GM23338 (cell line): ENCODE measurements at regions not wholly inside any gene's neighbourhood (a gene's known extent, or its start where the extent isn't known, plus 50 kb on each side); places are given as distances from the start of the nearest gene placed in this dataset.

Experiments
- ATAC-seq: fragments of 200-7000 bp; cut with Tn5 transposase; 3 replicates; pipeline ENCODE4 v1.9.1; 2020
- DNase-seq: peaks from one replicate; pipeline ENCODE4 v3.0.0-alpha.2; 2015; ENCODE audit warnings: low spot score
- H2AFZ ChIP-seq: fragments of 200-600 bp; sonication (generic); 2 replicates; pipeline ENCODE4 v1.8.0; 2016; ENCODE audit warnings: antibody characterized with exemption, mild to moderate bottlenecking, moderate library complexity
- H3F3A ChIP-seq: fragments of 200-600 bp; sonication (generic); replicated peaks from 2 replicates; pipeline ENCODE4 v1.8.0; 2017; ENCODE audit warnings: antibody characterized with exemption, mixed run types, low read depth
- H3K27ac ChIP-seq: fragments of 200-600 bp; sonication (generic); 2 replicates; pipeline ENCODE4 v1.6.1; 2016; ENCODE audit warnings: low read depth
- H3K27me3 ChIP-seq: fragments of 200-600 bp; sonication (generic); 2 replicates; pipeline ENCODE4 v1.8.0; 2016; ENCODE audit warnings: mild to moderate bottlenecking, mixed run types, moderate library complexity; ENCODE audit not compliant: insufficient read depth
- H3K36me3 ChIP-seq: fragments of 200-600 bp; sonication (generic); 2 replicates; pipeline ENCODE4 v1.8.0; 2016; ENCODE audit warnings: mild to moderate bottlenecking; ENCODE audit not compliant: insufficient read depth
- H3K4me1 ChIP-seq: fragments of 200-600 bp; sonication (generic); 2 replicates; pipeline ENCODE4 v1.8.0; 2016; ENCODE audit warnings: mild to moderate bottlenecking, moderate library complexity; ENCODE audit not compliant: insufficient read depth
- H3K4me2 ChIP-seq: fragments of 200-600 bp; sonication (generic); 2 replicates; pipeline ENCODE4 v1.7.1; 2017; ENCODE audit warnings: mixed run types
- H3K4me3 ChIP-seq: fragments of 200-600 bp; sonication (generic); 2 replicates; pipeline ENCODE4 v1.6.1; 2016; ENCODE audit warnings: mixed run types
- H3K79me2 ChIP-seq: fragments of 200-600 bp; sonication (generic); replicated peaks from 2 replicates; pipeline ENCODE4 v1.8.0; 2017; ENCODE audit warnings: mild to moderate bottlenecking; ENCODE audit not compliant: insufficient read depth
- H3K9me2 ChIP-seq: fragments of 200-600 bp; sonication (generic); 2 replicates; pipeline ENCODE4 v1.8.0; 2017; ENCODE audit not compliant: insufficient read depth
- H4K20me1 ChIP-seq: fragments of 200-600 bp; sonication (generic); replicated peaks from 2 replicates; pipeline ENCODE4 v1.8.0; 2017; ENCODE audit warnings: mild to moderate bottlenecking; ENCODE audit not compliant: insufficient read depth
- H3K27ac Mint-ChIP-seq: 2 replicates; pipeline ENCODE4 v1.8.0; 2020; ENCODE audit warnings: inconsistent platforms, mild to moderate bottlenecking, moderate library complexity, mixed read lengths
- H3K27me3 Mint-ChIP-seq: 3 replicates; pipeline ENCODE4 v1.8.0; 2022; ENCODE audit warnings: low read depth, mild to moderate bottlenecking, moderate library complexity, mixed read lengths, inconsistent platforms; ENCODE audit not compliant: insufficient read depth, poor library complexity
- H3K36me3 Mint-ChIP-seq: 3 replicates; pipeline ENCODE4 v1.8.0; 2021; ENCODE audit warnings: low read depth, mild to moderate bottlenecking, inconsistent platforms, moderate library complexity, mixed read lengths
- H3K4me1 Mint-ChIP-seq: 3 replicates; pipeline ENCODE4 v1.8.0; 2020; ENCODE audit warnings: mild to moderate bottlenecking, inconsistent platforms, mixed read lengths
- H3K4me3 Mint-ChIP-seq: 3 replicates; pipeline ENCODE4 v1.8.0; 2021; ENCODE audit warnings: moderate library complexity, mild to moderate bottlenecking, inconsistent platforms, mixed read lengths
- H3K9me3 Mint-ChIP-seq: 3 replicates; pipeline ENCODE4 v1.8.0; 2020; ENCODE audit warnings: moderate library complexity, mild to moderate bottlenecking, inconsistent platforms, mixed read lengths
- CTCF ChIP-seq, 2 experiments: fragments of 200-600 bp in 1 of 2; sonication (generic) in 1 of 2; conservative IDR thresholded peaks; 2 replicates each; pipeline versions ENCODE4 v1.5.1 to v1.6.1; 2016 to 2017; ENCODE audit warnings: antibody characterized with exemption in 2 of 2, low read depth in 2 of 2, mild to moderate bottlenecking in 2 of 2, moderate library complexity in 1 of 2
- EZH2 ChIP-seq: fragments of 200-600 bp; sonication (generic); IDR thresholded peaks from one replicate; pipeline ENCODE4 v1.8.0; 2017; ENCODE audit warnings: antibody characterized with exemption, mild to moderate bottlenecking, low read depth; ENCODE audit not compliant: unreplicated experiment
- EZH2phosphoT487 ChIP-seq: fragments of 200-600 bp; sonication (generic); IDR thresholded peaks from one replicate; pipeline ENCODE4 v1.8.1; 2018; ENCODE audit warnings: antibody characterized with exemption; ENCODE audit not compliant: unreplicated experiment
- JUNB ChIP-seq: IDR thresholded peaks from one replicate; pipeline ENCODE4 v1.6.1; 2016; ENCODE audit warnings: antibody characterized with exemption; ENCODE audit not compliant: unreplicated experiment
- NANOG ChIP-seq: IDR thresholded peaks from 2 replicates; pipeline ENCODE4 v1.6.1; 2016; ENCODE audit warnings: antibody characterized with exemption, borderline replicate concordance
- REST ChIP-seq: IDR thresholded peaks from one replicate; pipeline ENCODE4 v1.6.1; 2018; ENCODE audit warnings: antibody characterized with exemption; ENCODE audit not compliant: unreplicated experiment
- STAT1 ChIP-seq: IDR thresholded peaks from one replicate; pipeline ENCODE4 v1.6.1; 2016; ENCODE audit warnings: antibody characterized with exemption; ENCODE audit not compliant: unreplicated experiment
- ZNF331 ChIP-seq: fragments of 250-450 bp; sonication (Bioruptor Pico); IDR thresholded peaks from 2 replicates; pipeline ENCODE4 v1.5.0; 2020; ENCODE audit warnings: low read depth, mild to moderate bottlenecking, moderate library complexity
- TF ChIP-seq, protein P1 (sequence below): fragments of 250-450 bp; sonication (Bioruptor Pico); IDR thresholded peaks from 2 replicates; pipeline ENCODE4 v1.5.0; 2020; ENCODE audit warnings: mild to moderate bottlenecking, moderate library complexity
- TF ChIP-seq, protein P2 (sequence below): IDR thresholded peaks from 2 replicates; pipeline ENCODE4 v1.6.1; 2016; ENCODE audit warnings: antibody characterized with exemption

GRCh38 chr18:56321470-56321869 lies 316.9 kb downstream of the TXNL1 start:
- Histone ChIP-seq H4K20me1 (no peaks in the 10 kb centered on the region), H2AFZ (0 out of 2 replicates have a peak overlapping the region, but pooled peaks have one; percentile 38), H3K4me2 (no peak overlapping the region), H3K9me2 (peaks cover 6% of the 10 kb centered on the region), H3K36me3 (no peaks in the 10 kb centered on the region), H3F3A (no peaks in the 10 kb centered on the region), H3K27ac (no peak overlapping the region), H3K79me2 (no peaks in the 10 kb centered on the region), H3K4me1 (no peaks in the 10 kb centered on the region), H3K4me3 (no peak overlapping the region), H3K27me3 (no peaks in the 10 kb centered on the region)
- Mint-ChIP-seq H3K27ac (no peak overlapping the region), H3K4me3 (no peak overlapping the region), H3K27me3 (peaks cover 5% of the 10 kb centered on the region), H3K36me3 (no peaks in the 10 kb centered on the region), H3K4me1 (0 out of 3 replicates have a peak, but pooled peaks cover 2% of the 10 kb centered on the region), H3K9me3 (no peaks in the 10 kb centered on the region)
- ATAC-seq (no peak), DNase-seq (no peak)
- TF ChIP-seq ZNF331 (CRISPR knock-in tag) (no peak), EZH2 (no peak), STAT1 (no peak), EZH2phosphoT487 (no peak)

- DNase-seq (no peak), ATAC-seq (no peak)
- H3K36me3 Mint-ChIP-seq: no peaks in the 10 kb centered on the region
- TF ChIP-seq EZH2phosphoT487: no peak
- TF ChIP-seq REST: no peak
- TF ChIP-seq, protein P1, sequence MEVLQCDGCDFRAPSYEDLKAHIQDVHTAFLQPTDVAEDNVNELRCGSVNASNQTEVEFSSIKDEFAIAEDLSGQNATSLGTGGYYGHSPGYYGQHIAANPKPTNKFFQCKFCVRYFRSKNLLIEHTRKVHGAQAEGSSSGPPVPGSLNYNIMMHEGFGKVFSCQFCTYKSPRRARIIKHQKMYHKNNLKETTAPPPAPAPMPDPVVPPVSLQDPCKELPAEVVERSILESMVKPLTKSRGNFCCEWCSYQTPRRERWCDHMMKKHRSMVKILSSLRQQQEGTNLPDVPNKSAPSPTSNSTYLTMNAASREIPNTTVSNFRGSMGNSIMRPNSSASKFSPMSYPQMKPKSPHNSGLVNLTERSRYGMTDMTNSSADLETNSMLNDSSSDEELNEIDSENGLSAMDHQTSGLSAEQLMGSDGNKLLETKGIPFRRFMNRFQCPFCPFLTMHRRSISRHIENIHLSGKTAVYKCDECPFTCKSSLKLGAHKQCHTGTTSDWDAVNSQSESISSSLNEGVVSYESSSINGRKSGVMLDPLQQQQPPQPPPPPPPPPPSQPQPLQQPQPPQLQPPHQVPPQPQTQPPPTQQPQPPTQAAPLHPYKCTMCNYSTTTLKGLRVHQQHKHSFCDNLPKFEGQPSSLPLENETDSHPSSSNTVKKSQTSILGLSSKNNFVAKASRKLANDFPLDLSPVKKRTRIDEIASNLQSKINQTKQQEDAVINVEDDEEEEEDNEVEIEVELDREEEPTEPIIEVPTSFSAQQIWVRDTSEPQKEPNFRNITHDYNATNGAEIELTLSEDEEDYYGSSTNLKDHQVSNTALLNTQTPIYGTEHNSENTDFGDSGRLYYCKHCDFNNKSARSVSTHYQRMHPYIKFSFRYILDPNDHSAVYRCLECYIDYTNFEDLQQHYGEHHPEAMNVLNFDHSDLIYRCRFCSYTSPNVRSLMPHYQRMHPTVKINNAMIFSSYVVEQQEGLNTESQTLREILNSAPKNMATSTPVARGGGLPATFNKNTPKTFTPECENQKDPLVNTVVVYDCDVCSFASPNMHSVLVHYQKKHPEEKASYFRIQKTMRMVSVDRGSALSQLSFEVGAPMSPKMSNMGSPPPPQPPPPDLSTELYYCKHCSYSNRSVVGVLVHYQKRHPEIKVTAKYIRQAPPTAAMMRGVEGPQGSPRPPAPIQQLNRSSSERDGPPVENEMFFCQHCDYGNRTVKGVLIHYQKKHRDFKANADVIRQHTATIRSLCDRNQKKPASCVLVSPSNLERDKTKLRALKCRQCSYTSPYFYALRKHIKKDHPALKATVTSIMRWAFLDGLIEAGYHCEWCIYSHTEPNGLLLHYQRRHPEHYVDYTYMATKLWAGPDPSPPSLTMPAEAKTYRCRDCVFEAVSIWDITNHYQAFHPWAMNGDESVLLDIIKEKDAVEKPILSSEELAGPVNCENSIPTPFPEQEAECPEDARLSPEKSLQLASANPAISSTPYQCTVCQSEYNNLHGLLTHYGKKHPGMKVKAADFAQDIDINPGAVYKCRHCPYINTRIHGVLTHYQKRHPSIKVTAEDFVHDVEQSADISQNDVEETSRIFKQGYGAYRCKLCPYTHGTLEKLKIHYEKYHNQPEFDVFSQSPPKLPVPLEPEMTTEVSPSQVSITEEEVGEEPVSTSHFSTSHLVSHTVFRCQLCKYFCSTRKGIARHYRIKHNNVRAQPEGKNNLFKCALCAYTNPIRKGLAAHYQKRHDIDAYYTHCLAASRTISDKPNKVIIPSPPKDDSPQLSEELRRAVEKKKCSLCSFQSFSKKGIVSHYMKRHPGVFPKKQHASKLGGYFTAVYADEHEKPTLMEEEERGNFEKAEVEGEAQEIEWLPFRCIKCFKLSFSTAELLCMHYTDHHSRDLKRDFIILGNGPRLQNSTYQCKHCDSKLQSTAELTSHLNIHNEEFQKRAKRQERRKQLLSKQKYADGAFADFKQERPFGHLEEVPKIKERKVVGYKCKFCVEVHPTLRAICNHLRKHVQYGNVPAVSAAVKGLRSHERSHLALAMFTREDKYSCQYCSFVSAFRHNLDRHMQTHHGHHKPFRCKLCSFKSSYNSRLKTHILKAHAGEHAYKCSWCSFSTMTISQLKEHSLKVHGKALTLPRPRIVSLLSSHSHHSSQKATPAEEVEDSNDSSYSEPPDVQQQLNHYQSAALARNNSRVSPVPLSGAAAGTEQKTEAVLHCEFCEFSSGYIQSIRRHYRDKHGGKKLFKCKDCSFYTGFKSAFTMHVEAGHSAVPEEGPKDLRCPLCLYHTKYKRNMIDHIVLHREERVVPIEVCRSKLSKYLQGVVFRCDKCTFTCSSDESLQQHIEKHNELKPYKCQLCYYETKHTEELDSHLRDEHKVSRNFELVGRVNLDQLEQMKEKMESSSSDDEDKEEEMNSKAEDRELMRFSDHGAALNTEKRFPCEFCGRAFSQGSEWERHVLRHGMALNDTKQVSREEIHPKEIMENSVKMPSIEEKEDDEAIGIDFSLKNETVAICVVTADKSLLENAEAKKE: no peak
- no peak for TF ChIP-seq JUNB
- TF ChIP-seq, protein P2, sequence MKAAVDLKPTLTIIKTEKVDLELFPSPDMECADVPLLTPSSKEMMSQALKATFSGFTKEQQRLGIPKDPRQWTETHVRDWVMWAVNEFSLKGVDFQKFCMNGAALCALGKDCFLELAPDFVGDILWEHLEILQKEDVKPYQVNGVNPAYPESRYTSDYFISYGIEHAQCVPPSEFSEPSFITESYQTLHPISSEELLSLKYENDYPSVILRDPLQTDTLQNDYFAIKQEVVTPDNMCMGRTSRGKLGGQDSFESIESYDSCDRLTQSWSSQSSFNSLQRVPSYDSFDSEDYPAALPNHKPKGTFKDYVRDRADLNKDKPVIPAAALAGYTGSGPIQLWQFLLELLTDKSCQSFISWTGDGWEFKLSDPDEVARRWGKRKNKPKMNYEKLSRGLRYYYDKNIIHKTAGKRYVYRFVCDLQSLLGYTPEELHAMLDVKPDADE: no peak
- TF ChIP-seq STAT1: no peak
- no peak for TF ChIP-seq CTCF (conservative IDR thresholded peaks at IDR 0.05; ENCODE audit: low read depth in 2 of 2)
- TF ChIP-seq NANOG: no peak
Observed at GRCh38 chr18:56319953-56320352, 318.4 kb downstream of the TXNL1 start.

More at GRCh38 chr18:56319953-56320352, 318.4 kb downstream of the TXNL1 start:
- no peaks in the 10 kb centered on the region for H4K20me1 ChIP-seq
- no peaks in the 10 kb centered on the region for H3K36me3 ChIP-seq
- H3K27ac ChIP-seq: no peak overlapping the region
- H2AFZ ChIP-seq: peak overlapping the region; percentile 63; the same call in 1 of the 2 replicates
- H3K27me3 ChIP-seq: no peaks in the 10 kb centered on the region
- no peaks in the 10 kb centered on the region for H3K9me3 Mint-ChIP-seq
- H3K4me3 ChIP-seq: no peak overlapping the region
- no peaks in the 10 kb centered on the region for H3K79me2 ChIP-seq
- H3K27ac Mint-ChIP-seq: no peak overlapping the region
- no peaks in the 10 kb centered on the region for H3K4me1 ChIP-seq
- 0 out of 3 replicates have a peak, but pooled peaks cover 2% of the 10 kb centered on the region for H3K4me1 Mint-ChIP-seq
- no peak overlapping the region for H3K4me2 ChIP-seq
- peaks cover 6% of the 10 kb centered on the region for H3K9me2 ChIP-seq
- peaks cover 5% of the 10 kb centered on the region for H3K27me3 Mint-ChIP-seq
- no peak overlapping the region for H3K4me3 Mint-ChIP-seq
- no peaks in the 10 kb centered on the region for H3F3A ChIP-seq
